SKM-1 treated with dmso at 0.1 percent for 144 hours (cell line): ENCODE measurements at regions not wholly inside any gene's neighbourhood (a gene's known extent, or its start where the extent isn't known, plus 50 kb on each side); places are given as distances from the start of the nearest gene placed in this dataset.
"Not testable (repeated sequence)": the region's sequence is repeated elsewhere in the genome, so short reads cannot be mapped to it uniquely, and the experiment has no call there.

Source experiments
- DNase-seq: peaks from one replicate; lab custom pipeline; 2025; ENCODE audit not compliant: unreplicated experiment; lab: John Stamatoyannopoulos, UW

DNA sequence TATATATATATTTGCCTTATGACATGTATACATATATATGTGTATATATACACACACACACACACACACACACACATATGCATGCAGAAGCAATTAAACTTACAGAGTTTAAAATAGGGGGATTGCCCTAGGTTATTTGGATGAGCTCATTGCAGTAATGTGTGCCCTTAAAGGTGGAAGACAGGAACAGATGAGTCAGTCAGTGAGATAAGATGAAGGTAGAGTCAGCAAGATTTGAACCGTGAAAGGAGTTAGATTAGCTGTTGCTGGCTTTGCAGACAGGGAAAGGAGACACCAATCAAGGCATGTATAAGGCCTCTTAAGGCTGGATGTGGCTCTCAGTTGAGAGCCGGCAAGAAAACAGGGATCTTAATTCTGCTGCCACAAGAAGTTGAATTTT, 902.4 kb upstream of the RAG2 start:
- DNase-seq = no peak

DNA sequence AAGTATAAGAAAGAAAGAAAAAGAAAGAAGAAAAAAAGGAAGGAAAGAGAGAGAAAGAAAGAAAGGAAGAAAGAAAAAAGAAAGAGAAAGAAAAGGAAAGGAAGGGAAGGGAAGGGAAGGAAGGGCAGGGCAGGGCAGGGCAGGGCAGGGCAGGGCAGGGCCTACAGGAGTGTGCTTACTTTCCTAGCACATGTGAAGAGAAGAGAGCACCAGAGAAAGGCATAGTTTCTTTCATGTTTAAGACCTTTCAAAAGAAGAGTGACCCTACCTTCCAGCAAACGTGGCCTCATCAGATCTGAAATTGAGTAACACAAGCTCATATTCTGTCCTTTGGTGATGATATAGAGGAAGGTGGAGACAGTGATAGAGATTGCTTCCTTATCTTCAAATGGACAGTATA, 899.3 kb upstream of the RAG2 start:
- no peak for DNase-seq

DNA sequence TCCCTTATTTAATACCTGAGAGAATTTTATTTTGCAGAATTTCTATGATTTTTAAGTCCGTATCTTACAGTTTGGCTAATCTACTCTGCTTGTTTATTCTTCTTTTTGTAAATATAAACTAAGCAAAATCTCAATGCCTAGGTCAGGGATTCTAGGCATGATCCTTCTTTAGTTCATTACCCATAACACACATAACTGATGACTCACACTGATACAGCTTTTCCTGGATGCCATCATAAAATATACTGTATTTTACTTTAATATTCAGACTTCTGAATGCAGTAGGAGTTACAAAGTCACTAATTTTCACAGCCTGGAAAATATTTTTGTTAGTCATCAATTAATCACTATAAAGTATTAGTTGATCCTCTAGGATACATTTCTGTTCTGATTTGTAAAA, 898.2 kb upstream of the RAG2 start:
- DNase-seq = no peak

DNA sequence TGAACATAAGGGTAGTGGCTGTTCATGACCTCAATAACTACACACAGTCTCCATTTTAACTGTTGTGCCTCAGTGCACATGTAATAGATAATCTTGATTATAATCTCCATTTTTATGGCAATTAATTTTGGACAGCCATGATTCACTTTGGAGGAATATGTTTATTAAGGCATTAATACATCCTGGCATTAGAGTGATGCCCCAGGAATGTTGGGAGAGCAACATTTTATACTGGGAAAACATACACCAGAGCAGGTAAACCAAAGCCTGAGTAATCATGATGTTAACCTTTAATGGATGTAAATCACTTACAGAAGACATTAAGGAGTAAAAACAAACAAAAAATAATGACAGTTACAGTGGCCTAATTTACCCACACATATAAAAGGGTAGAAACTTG, 886.3 kb upstream of the RAG2 start:
- DNase-seq = no peak

DNA sequence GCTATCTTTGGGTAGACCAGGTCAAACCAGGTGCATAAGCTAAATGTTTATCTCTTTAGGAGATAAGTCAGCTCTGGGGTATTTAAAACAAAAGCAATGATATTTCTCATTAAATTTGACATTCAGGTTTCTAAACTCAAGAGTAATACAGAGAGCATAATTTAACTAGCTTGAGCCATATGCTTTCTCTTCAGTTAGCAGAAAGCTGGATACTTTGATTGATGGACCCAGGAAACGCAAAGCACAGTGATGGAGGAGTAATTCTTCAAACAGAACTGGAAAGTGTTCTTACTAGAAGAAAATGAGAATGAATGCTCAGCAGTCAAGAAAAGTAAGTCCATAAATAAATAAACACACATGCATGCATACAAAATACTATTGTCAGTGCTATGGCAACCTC, 885.7 kb upstream of the RAG2 start:
- DNase-seq = no peak

DNA sequence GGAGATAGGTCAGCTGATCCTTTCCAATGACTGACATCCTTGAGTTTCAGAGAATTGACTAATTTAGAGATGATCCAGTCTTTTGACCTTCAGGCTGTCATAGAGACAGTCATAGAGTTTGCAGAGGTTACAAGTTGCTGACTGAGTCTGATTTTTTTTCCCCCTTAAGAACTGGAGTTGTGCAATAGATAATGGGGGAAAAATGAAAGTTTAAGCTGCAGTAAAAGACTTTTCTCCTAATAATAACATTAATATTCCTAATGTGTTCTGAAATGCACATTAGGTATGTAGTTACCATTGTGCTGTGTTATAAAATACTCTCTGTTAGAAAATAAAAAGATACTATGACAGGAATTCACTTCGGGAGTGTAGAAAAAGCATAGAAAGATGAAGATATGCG, 876.9 kb upstream of the RAG2 start:
- no peak for DNase-seq

DNA sequence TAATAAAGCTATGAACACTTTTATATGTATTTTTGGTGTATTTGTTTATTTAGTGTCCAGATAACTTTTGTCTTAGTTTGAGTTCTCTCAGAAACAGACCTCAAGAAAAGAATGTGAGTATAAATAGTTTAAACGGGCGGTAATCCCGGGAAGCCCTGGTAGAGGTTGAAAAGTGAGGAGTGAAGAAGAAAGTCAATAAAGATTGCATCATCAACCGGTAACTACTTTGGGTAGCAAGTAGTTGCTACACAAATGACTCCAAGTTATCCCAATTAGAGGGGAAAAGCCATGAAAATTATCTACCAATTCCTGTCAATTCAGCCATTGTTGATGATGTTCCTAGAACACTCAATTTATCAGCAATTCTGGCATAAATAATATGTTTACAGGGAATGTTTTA, 870.3 kb upstream of the RAG2 start:
- no peak for DNase-seq

DNA sequence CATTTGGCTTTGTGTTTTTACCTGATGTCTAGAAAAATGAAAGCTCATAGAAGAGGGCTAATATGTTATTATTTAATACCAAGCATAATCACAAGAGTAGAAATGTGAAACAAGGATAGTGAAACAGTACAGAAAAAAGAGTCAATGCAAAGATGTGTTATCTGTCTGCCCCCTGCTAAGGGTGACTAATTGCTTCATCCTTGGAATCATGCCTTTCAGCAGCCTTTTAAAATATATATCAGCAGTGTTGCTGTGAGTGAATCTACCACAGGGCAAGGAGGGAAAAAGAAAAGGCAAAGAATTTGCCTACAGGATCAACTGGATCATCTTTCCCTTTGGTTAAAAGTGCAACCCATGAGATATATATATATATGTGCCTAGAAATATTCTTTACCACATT, 867.2 kb upstream of the RAG2 start:
- no peak for DNase-seq

DNA sequence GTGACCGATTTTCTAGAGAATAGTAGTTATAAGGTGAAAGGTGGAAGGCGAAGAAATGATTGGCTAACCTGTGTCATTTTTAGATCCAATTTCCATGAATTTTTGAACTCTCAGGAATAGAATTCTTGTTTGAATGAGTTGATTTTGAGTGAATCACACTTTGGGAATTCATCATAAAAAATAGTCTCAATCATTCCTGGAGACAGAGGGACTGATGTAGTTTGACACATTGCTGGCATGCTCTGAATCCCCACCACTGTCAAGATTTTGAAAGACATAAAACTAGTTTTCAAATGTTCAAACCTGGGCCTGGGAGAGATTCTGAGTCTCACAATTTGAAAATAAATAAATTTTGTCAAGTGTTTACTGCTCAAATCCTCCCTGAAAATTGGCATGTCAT, 861.4 kb upstream of the RAG2 start:
- no peak for DNase-seq

DNA sequence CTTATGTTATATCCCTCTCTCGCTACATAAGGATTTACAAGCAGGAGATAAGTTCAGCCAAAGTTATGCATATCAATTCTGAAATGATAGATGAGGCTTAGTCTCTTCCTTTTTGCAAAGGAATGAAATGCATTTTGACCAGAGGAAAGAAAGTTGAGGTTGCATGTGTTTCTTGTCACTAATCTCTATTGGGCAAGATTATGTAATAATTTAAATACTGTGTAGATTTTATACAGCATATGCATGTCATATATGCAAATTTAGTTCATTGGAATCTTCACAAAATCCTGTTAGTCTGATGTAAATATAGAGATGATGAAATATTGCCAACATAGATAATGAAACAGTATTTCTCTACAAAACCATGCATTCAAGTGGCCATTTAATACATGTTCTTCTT, 858.7 kb upstream of the RAG2 start:
- no peak for DNase-seq

DNA sequence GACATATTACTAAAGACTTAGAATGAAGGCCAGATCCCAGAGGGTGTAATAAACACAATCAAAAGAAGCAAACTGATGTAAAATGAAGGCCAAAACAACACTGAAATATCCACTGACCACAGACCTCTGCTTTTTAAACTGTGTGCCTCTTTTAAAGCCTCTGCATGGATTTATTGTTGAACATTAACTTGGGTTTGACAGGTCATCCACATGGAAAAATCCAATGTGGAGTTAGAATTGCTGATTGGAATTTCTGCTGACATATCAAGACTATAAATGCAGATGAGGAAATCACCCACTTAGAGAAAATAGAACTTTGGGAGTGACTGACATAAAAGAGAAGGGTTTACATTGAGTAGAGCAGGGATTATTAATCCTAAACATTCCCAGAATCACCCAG, 853.9 kb upstream of the RAG2 start:
- DNase-seq = no peak

DNA sequence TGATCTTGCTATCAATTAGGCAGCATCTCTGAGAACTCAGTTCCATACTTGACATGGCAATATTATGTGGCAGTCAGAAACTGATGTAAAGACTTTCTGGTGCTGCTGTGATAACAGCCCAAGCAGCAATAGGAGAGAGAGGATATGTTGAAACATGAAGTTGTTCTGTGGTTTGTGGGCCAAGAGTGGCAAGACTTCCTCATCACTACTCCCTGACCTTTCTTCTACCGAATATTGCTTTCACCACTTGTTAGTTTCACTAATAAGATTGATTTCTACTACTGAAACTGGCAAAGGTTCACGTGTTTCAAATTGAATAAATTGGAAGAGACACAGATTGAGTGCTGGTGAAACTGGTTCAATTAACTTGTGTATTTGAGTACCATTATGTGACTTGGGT, 852.6 kb upstream of the RAG2 start:
- DNase-seq = peak; percentile 90

DNA sequence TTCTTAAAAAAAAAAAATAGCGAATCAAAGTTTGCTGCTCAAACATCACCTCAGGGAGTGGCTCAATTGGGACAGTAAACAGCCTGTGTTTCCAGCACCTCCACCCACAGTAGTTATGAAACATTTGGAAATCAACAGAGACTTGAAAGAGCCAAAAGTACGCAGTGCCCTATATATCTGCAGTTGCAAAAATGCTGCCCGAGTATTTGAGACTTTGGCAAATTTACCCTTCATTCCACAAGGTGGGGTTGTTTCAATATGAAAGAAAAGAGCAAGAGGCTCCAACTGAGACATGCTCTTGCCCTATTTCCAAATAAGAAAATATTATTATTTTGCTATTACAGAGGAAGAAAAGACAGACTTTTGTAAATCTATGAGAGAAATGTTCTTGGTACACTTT, 851.1 kb upstream of the RAG2 start:
- peak; percentile 19 for DNase-seq

DNA sequence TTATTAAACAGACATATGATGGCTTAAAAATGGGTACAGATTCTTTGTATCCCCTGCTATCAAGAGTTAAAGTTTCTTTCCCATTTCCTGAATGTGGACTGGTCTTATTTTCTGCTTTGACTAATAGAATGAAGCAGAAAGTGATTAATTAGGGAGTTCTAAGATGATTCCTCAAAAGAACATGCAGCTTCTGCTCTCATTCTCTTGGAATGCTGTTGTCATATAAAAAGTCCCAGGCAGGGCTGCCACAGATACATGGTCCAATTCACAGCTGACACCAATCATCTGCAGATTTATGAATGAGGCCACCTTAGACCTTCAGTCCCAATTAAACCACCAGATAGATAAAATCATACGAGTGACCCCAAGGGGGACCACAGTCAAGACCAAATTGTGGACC, 844.5 kb upstream of the RAG2 start:
- no peak for DNase-seq

DNA sequence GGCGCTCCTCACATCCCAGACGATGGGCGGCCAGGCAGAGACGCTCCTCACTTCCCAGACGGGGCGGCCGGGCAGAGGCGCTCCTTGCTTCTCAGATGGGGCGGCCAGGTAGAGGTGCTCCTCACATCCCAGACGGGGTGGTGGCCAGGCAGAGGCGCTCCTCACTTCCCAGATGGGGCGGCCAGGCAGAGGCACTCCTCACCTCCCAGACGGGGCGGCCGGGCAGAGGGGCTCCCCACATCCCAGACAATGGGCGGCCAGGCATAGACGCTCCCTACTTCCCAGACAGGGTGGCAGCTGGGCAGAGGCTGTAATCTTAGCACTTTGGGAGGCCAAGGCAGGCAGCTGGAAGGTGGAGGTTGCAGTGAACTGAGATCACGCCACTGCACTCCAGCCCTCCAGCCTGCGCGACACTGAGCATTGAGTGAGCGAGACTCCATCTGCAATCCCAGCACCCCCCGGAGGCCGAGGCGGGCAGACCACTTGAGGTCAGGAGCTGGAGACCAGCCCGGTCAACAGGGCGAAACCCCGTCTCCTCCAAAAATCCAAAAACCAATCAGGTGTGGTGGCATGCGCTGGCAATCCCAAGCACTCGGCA, 833.7 kb upstream of the RAG2 start:
- not testable (repeated sequence) for DNase-seq

DNA sequence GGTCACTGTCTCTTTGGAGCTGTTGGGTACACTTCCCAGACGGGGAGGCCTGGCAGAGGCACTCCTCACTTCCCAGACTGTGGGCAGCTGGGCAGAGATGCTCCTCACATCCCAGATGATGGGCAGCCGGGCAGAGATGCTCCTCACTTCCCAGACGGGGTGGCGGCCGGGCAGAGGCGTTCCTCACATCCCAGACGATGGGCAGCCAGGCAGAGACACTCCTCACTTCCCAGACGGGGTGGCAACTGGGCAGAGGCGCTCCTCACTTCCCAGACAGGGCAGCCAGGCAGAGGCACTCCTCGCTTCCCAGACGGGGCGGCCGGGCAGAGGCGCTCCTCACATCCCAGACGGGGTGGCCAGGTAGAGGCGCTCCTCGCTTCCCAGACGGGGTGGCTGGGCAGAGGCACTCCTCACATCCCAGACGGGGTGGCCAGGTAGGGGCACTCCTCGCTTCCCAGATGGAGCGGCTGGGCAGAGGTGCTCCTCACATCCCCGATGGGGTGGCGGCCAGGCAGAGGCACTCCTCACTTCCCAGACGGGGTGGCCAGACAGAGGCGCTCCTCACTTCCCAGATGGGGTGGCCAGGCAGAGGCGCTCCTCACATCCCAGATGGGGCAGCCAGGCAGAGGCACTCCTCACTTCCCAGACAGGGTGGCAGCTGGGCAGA, 833.1 kb upstream of the RAG2 start:
- not testable (repeated sequence) for DNase-seq

DNA sequence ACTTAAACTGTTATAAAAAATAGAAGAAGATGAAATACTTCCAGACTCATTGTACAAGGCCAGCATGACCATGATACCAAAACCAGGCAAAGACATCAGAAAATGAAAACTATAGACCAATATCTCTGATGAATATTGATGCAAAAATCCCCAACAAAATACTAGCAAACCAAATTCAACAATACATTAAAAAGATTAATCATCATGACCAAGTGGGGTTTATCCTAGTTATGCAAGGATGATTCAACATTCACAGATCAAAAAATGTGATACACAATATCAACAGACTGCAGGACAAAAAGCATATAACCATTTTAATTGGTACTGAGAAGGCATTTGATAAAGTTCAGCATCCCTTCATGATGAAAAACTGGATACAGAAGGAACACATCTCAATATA, 824.5 kb upstream of the RAG2 start:
- DNase-seq = no peak

DNA sequence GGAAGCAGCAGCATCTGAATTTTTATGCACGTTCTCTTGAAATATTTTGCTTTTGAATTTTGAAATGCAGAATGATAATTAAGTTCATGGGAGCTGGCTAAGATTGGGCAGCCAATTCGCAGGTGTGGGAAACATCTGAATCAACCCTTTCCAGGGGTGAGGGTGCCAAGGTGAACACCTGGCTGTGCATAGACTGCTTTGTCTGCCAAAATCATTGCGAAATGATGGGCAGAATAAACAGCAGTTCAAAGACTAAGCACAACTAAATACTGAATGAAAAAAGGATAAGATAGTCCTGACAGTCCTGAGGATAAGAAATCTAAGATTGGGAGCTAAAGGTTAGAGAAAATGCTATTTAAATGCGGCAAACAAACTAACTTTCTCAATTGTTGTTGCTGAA, 813.3 kb upstream of the RAG2 start:
- no peak for DNase-seq

DNA sequence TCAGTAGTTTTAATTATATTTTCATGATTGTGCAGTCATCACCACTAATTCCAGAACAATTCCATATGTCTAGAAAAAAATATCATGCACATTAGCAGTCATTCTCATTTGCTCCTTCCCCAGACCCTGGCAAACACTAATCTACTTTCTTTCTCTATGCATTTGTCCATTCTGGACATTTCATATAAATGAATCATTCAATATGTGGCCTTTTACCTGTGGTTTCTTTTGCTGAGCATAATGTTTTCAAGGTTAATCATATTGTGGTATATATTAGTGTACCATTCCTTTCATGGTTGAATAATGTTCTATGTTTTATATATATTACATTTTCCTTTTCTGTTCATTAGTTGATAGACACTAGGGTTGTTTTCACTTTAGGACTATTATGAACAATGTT, 811.1 kb upstream of the RAG2 start:
- no peak for DNase-seq

DNA sequence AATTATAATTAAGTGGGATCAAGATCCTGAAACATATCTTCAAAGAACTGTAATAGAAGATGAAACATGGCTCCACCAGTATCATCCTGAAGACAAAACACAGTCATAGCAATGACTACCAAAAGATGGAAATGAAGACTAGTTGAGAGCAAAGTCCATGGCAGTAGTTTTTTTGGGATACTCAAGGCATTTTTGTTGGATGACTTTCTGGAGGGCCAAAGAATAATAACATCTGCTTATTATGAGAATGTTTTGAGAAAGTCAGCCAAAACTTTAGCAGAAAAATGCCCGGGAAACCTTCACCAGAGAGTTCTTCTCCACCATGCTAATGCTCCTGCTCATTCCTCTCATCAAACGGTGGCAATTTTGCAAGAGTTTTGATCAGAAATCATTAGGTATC, 809.4 kb upstream of the RAG2 start:
- no peak for DNase-seq

DNA sequence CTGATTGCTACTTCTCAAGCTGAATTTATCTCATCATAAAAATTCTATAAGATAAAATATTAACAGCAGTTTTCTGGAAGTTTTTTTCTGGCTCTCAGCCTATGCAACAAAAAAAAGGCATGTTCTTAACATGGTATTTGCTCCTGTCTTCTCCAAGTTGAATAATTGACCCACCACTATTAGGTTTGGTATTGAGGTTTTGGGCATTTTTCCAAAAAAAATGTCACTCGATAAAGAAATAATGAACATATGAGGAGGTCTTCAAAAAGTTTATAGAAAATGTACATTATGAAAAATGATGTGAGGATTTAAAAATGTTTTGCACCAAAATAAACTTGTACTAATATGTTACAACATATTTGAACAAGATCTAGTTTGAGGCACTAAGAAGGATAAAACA, 808.6 kb upstream of the RAG2 start:
- DNase-seq = no peak

DNA sequence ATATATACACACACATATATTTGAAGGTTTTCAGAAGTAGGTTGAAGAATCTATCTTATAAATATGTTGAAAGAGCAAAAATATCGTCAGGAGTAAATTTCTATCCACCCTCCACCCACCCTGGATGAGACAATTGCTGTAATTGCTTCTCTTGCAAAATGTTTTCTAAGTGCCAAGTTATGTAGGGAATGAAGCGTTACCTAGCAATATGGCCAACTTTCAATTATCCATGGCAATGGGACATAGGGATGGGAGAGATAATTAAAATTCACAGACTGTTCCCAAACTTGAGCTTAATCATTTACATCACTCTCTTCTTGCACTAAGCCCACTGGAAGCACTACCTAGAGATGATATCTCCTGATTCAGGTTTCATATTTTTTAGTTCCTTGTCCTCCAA, 806.2 kb upstream of the RAG2 start:
- no peak for DNase-seq

DNA sequence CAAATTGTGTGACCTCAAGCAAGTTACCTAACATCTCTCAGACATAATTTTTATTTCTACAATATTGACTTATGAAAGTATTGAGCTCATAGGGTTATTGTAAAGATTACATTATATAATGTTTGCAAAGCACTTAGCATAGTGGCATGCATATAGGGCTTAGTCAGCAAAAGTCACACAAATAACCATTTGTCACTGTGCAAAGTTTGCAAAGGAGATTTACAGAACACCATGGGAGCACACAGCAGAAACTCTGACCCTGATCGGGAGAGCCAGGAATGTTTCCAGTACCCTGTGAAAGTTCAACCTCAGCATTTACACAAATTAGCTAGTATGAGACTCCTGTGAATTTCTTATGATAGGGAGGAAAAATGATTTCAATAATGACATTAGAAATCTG, 804.6 kb upstream of the RAG2 start:
- DNase-seq = no peak
